Nephron (organoid): ENCODE measurements at regions not wholly inside any gene's neighbourhood (a gene's known extent, or its start where the extent isn't known, plus 50 kb on each side); places are given as distances from the start of the nearest gene placed in this dataset.

Source experiments
- H3K27ac Mint-ChIP-seq, 3 experiments: 2 replicates each; pipeline ENCODE4 v1.8.0; 2020; ENCODE audit warnings: mixed read lengths in 3 of 3, mild to moderate bottlenecking in 2 of 3, moderate library complexity in 1 of 3
- H3K27me3 Mint-ChIP-seq: 2 replicates; pipeline ENCODE4 v1.8.0; 2021; ENCODE audit warnings: low read depth, mild to moderate bottlenecking, moderate library complexity, mixed read lengths
- H3K36me3 Mint-ChIP-seq: 2 replicates; pipeline ENCODE4 v1.8.0; 2020; ENCODE audit warnings: low read depth, mixed read lengths
- H3K4me1 Mint-ChIP-seq: 2 replicates; pipeline ENCODE4 v1.8.0; 2020; ENCODE audit warnings: mixed read lengths
- H3K4me3 Mint-ChIP-seq, 3 experiments: 2 replicates each; pipeline ENCODE4 v1.8.0; 2020; ENCODE audit warnings: mild to moderate bottlenecking in 3 of 3, mixed read lengths in 3 of 3, moderate library complexity in 2 of 3
- H3K9me3 Mint-ChIP-seq: 2 replicates; pipeline ENCODE4 v1.8.0; 2020; ENCODE audit warnings: mixed read lengths
- TF ChIP-seq, protein P1 (sequence below), 3 experiments: fragments of 200-600 bp; sonication (generic); IDR thresholded peaks; one replicate each; pipeline ENCODE4 v1.5.0; 2021; ENCODE audit warnings: antibody characterized with exemption in 3 of 3; ENCODE audit not compliant: unreplicated experiment in 3 of 3

DNA sequence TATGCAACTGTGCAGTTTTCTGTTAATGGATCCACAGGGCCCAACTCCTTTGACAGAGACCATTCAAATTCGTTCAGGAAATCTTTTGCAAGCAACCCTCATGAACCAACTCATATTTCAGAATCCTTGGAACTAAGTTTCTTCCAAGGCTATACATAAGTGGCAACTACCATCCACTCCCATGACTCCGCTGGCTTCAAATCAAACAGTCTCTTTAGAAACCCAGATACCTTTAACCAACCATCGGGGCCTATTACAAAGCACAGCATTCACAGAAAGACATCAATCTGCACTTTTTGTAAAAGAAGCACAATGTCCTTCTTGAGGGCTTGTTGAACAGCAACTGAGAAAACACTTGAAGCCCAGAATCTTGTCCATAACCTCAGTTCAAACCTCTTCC, 526.9 kb downstream of the DTWD2 start:
- TF ChIP-seq, protein P1, sequence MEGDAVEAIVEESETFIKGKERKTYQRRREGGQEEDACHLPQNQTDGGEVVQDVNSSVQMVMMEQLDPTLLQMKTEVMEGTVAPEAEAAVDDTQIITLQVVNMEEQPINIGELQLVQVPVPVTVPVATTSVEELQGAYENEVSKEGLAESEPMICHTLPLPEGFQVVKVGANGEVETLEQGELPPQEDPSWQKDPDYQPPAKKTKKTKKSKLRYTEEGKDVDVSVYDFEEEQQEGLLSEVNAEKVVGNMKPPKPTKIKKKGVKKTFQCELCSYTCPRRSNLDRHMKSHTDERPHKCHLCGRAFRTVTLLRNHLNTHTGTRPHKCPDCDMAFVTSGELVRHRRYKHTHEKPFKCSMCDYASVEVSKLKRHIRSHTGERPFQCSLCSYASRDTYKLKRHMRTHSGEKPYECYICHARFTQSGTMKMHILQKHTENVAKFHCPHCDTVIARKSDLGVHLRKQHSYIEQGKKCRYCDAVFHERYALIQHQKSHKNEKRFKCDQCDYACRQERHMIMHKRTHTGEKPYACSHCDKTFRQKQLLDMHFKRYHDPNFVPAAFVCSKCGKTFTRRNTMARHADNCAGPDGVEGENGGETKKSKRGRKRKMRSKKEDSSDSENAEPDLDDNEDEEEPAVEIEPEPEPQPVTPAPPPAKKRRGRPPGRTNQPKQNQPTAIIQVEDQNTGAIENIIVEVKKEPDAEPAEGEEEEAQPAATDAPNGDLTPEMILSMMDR (IDR thresholded peaks at IDR 0.05; ENCODE audit: unreplicated experiment in 3 of 3) = no peak
- no peaks in the 10 kb centered on the region for H3K36me3 Mint-ChIP-seq

DNA sequence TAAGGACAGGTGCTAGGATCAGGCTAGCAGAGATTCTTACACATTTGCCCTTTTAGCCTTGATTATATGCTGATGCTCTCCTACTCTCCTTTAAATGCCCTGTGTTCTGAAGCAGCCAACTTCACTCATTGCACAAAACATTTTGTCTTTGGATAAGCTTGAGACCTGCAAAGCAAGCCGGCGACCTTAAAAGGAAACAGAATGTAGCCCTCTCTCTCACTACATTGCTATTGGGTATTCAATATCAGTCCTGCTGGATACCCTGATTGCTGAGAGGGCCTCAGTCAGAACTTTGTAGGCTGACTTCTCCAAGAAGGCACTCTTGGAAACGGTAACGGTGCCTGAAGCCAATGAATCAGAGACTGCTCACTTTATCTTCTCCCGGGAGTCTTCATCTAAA, 528.9 kb downstream of the DTWD2 start:
- H3K27ac Mint-ChIP-seq = no peak overlapping the region

More for the DNA sequence above, 526.9 kb downstream of the DTWD2 start:
- no peak overlapping the region for H3K4me3 Mint-ChIP-seq
- peaks cover 3% of the 10 kb centered on the region for H3K9me3 Mint-ChIP-seq
- H3K4me1 Mint-ChIP-seq = peaks cover 14% of the 10 kb centered on the region
- H3K27me3 Mint-ChIP-seq = no peaks in the 10 kb centered on the region
- no peak overlapping the region for H3K27ac Mint-ChIP-seq

DNA sequence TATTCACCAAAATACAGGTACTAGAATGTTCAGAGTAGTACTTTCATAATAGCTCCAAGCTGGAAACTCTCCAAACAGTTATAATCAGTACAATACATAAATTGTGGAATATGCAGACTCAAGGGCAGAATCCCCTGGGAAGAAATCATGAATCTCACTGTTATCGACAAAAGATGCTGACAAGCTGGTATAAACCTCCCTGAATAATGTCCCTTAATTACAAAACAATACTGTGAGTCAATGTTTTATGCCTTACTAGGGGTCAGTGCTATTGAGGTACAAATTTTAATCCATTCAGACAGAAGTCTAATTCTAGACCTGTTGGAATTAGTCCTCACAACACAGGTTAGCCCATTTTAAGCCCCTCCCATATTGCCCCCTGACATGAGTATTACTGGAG, 532.3 kb downstream of the DTWD2 start:
- TF ChIP-seq, protein P1 (IDR thresholded peaks at IDR 0.05; ENCODE audit: unreplicated experiment in 3 of 3) = no peak
- Mint-ChIP-seq H3K27me3 (no peaks in the 10 kb centered on the region), H3K9me3 (peaks cover 7% of the 10 kb centered on the region), H3K4me1 (peaks cover 10% of the 10 kb centered on the region), H3K27ac (no peak overlapping the region), H3K4me3 (no peak overlapping the region), H3K36me3 (no peaks in the 10 kb centered on the region)

More for the DNA sequence above, 528.9 kb downstream of the DTWD2 start:
- peaks cover 7% of the 10 kb centered on the region for H3K9me3 Mint-ChIP-seq
- no peaks in the 10 kb centered on the region for H3K27me3 Mint-ChIP-seq
- H3K4me1 Mint-ChIP-seq = peaks cover 14% of the 10 kb centered on the region
- no peak overlapping the region for H3K4me3 Mint-ChIP-seq
- TF ChIP-seq, protein P1 (IDR thresholded peaks at IDR 0.05; ENCODE audit: unreplicated experiment in 3 of 3) = no peak
- no peaks in the 10 kb centered on the region for H3K36me3 Mint-ChIP-seq

DNA sequence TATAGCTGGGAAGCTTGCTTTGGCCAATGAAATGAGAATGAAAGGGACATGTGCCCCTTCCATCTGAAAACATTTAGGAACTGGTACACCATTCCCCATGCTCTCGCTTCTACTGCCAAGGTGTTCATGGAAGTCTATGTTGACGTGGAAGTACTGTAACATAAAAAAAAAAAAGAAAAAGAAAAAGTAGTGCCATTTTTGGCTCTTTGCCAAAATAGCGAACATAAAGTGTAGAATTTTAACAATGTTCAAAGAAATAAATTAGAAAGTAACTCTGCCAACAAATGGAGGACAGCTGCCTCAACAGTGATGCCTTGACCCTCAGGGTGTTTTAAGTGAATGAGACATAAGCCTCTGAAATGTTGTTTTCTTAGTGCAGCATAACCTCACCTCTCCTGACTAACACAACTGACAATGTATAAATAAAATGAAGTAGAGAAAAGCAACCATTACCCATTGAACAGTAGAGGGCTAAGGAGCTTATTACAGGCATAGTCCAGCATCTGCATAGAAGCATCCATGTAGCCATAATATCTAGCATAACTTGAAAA, 536.6 kb downstream of the DTWD2 start:
- H3K9me3 Mint-ChIP-seq = peaks cover 4% of the 10 kb centered on the region
- H3K4me1 Mint-ChIP-seq = no peaks in the 10 kb centered on the region
- TF ChIP-seq, protein P1 (IDR thresholded peaks at IDR 0.05; ENCODE audit: unreplicated experiment in 3 of 3) = no peak
- no peak overlapping the region for H3K27ac Mint-ChIP-seq
- no peaks in the 10 kb centered on the region for H3K36me3 Mint-ChIP-seq
- no peak overlapping the region for H3K4me3 Mint-ChIP-seq
- H3K27me3 Mint-ChIP-seq = no peaks in the 10 kb centered on the region

DNA sequence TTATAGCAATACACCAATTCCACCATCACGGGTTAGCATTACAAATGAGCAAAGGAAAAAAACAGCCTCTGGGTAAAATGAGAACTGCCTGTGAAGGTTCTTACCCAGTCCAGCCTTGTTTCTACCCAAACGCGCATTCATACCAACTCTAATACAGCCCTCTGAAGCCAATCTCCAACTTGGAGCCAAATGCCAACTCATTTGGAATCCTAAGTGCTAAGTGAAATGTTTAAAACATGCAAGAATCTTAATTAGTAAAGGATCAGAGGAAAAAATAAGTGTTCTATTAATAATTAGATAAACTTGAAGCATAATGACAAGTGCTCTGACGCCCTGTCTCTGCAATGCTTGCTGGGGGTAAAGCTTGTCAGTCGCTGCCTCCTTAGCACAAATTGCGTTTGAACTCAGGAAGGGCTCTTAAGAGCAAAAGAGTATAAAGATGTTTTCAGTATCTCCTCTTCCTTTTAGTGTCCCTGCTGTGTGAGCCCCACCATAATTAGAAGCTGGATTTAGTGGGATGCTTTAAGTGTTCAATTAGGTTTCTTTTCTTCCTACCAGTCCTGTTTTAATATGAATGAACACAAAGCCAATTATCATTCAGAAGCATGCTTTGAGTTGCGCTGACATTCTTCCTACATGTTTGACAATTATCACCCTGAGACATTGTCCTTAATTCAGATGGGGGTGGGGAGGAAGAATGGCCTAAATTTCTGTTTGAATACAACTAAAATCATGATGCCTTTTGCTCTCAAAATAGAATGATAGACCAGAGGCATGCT, 537.6 kb downstream of the DTWD2 start:
- no peak overlapping the region for H3K4me3 Mint-ChIP-seq
- TF ChIP-seq, protein P1 (IDR thresholded peaks at IDR 0.05; ENCODE audit: unreplicated experiment in 3 of 3) = no peak
- H3K27ac Mint-ChIP-seq = no peak overlapping the region
- H3K9me3 Mint-ChIP-seq = peaks cover 4% of the 10 kb centered on the region
- H3K4me1 Mint-ChIP-seq = no peaks in the 10 kb centered on the region
- no peaks in the 10 kb centered on the region for H3K27me3 Mint-ChIP-seq
- no peaks in the 10 kb centered on the region for H3K36me3 Mint-ChIP-seq

DNA sequence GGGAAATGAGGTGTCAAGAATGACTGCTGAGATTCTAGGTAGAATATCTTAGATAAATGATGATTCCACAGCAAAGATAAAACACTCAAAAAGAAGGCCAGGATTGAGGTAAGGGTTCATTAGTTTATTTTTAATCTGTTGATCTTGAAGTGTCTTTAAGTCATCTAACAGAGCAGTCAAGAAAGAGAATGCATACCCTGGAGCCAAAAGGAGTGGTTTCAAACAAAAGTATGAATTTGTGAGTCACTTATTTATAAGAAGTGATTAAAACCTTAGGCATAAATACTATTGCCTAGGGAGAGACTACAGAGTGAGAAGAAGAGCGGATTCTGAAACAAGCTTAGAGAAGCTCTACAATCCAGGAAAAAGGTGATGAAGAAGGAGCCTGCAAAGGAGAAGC, 541.0 kb downstream of the DTWD2 start:
- TF ChIP-seq, protein P1 (IDR thresholded peaks at IDR 0.05; ENCODE audit: unreplicated experiment in 3 of 3) = no peak
- H3K4me1 Mint-ChIP-seq = no peaks in the 10 kb centered on the region
- H3K4me3 Mint-ChIP-seq = no peak overlapping the region
- no peaks in the 10 kb centered on the region for H3K36me3 Mint-ChIP-seq
- no peaks in the 10 kb centered on the region for H3K27me3 Mint-ChIP-seq
- H3K27ac Mint-ChIP-seq = no peak overlapping the region
- no peaks in the 10 kb centered on the region for H3K9me3 Mint-ChIP-seq
